GM15510 (cell line): ENCODE measurements at regions not wholly inside any gene's neighbourhood (a gene's known extent, or its start where the extent isn't known, plus 50 kb on each side); places are given as distances from the start of the nearest gene placed in this dataset.

ENCODE experiments used
- POLR2A ChIP-seq: IDR thresholded peaks from 3 replicates; pipeline ENCODE4 v1.6.1; 2011; ENCODE audit warnings: borderline replicate concordance; ENCODE audit not compliant: insufficient read length; ENCODE audit errors: extremely low read depth

- TF ChIP-seq POLR2A = no peak
Measured at GRCh38 chr5:125036494-125036893, 290.1 kb upstream of the ZNF608 start.

- TF ChIP-seq POLR2A = no peak
Measured at GRCh38 chr5:125037020-125037419, 290.6 kb upstream of the ZNF608 start.

GRCh38 chr5:125037530-125037929 is 291.1 kb upstream of the ZNF608 start:
- TF ChIP-seq POLR2A = no peak

- TF ChIP-seq POLR2A = no peak
Measured at GRCh38 chr5:125038477-125038876, 292.0 kb upstream of the ZNF608 start.

- no peak for TF ChIP-seq POLR2A
Measured at GRCh38 chr5:125041798-125042197, 295.4 kb upstream of the ZNF608 start.

GRCh38 chr5:125042261-125042890 is 295.9 kb upstream of the ZNF608 start:
- TF ChIP-seq POLR2A = no peak

- TF ChIP-seq POLR2A = no peak
Measured at GRCh38 chr5:125043781-125044391, 297.4 kb upstream of the ZNF608 start.

- TF ChIP-seq POLR2A = no peak
Measured at GRCh38 chr5:125044491-125045282, 298.2 kb upstream of the ZNF608 start.

GRCh38 chr5:125045646-125046045 is 299.2 kb upstream of the ZNF608 start:
- TF ChIP-seq POLR2A = no peak

GRCh38 chr5:125046838-125047237 is 300.4 kb upstream of the ZNF608 start:
- TF ChIP-seq POLR2A = no peak

GRCh38 chr5:125047871-125048270 is 301.4 kb upstream of the ZNF608 start:
- no peak for TF ChIP-seq POLR2A

GRCh38 chr5:125049721-125050702 is 303.6 kb upstream of the ZNF608 start:
- TF ChIP-seq POLR2A = no peak

GRCh38 chr5:125050926-125051325 is 304.5 kb upstream of the ZNF608 start:
- TF ChIP-seq POLR2A = no peak

GRCh38 chr5:125052584-125052983 is 306.1 kb upstream of the ZNF608 start:
- no peak for TF ChIP-seq POLR2A
